Activated CD4-positive, alpha-beta T cell treated with anti-CD3 and anti-CD28 coated beads, Interleukin-2, amount 10 ng/mL, durations not matched to agents 7 days and 5 days (primary cell): ENCODE measurements at regions not wholly inside any gene's neighbourhood (a gene's known extent, or its start where the extent isn't known, plus 50 kb on each side); places are given as distances from the start of the nearest gene placed in this dataset.

Experiments
- CTCF ChIA-PET: fragments of 350-600 bp; sonication (Branson Sonifier 250); formaldehyde crosslinking; loops from one replicate; lab custom pipeline; 2021; ENCODE audit warnings: antibody characterized with exemption; lab: Charles Lee
- POLR2A ChIA-PET: fragments of 350-600 bp; sonication (Branson Sonifier 250); formaldehyde crosslinking; loops from one replicate; lab custom pipeline; 2021; ENCODE audit warnings: antibody characterized with exemption; lab: Charles Lee
- DNase-seq: peaks from one replicate; pipeline ENCODE4 v3.0.0-alpha.2; 2020
- H3K27ac Mint-ChIP-seq: one replicate; pipeline ENCODE4 v1.8.0; 2021; ENCODE audit warnings: mild to moderate bottlenecking, moderate library complexity, mixed read lengths
- H3K27me3 Mint-ChIP-seq: one replicate; pipeline ENCODE4 v1.8.0; 2021; ENCODE audit warnings: mixed read lengths
- H3K36me3 Mint-ChIP-seq: one replicate; pipeline ENCODE4 v1.8.0; 2021; ENCODE audit warnings: low read depth, mixed read lengths
- H3K4me1 Mint-ChIP-seq: one replicate; pipeline ENCODE4 v1.8.0; 2021; ENCODE audit warnings: mixed read lengths
- H3K4me3 Mint-ChIP-seq: one replicate; pipeline ENCODE4 v1.8.0; 2021; ENCODE audit warnings: mild to moderate bottlenecking, moderate library complexity, mixed read lengths
- H3K9me3 Mint-ChIP-seq: one replicate; pipeline ENCODE4 v1.8.0; 2021; ENCODE audit warnings: mixed read lengths

- DNase-seq = no peak
- no peaks in the 10 kb centered on the region for H3K4me1 Mint-ChIP-seq
- no peak overlapping the region for H3K4me3 Mint-ChIP-seq
- no peaks in the 10 kb centered on the region for H3K27me3 Mint-ChIP-seq
- POLR2A ChIA-PET = no interaction called here
- no peaks in the 10 kb centered on the region for H3K9me3 Mint-ChIP-seq
- H3K27ac Mint-ChIP-seq = no peak overlapping the region
- CTCF ChIA-PET = no interaction called here
- H3K36me3 Mint-ChIP-seq = no peaks in the 10 kb centered on the region
Measured at GRCh38 chr10:58943256-58943890, 233.1 kb upstream of the PHYHIPL start.

DNA sequence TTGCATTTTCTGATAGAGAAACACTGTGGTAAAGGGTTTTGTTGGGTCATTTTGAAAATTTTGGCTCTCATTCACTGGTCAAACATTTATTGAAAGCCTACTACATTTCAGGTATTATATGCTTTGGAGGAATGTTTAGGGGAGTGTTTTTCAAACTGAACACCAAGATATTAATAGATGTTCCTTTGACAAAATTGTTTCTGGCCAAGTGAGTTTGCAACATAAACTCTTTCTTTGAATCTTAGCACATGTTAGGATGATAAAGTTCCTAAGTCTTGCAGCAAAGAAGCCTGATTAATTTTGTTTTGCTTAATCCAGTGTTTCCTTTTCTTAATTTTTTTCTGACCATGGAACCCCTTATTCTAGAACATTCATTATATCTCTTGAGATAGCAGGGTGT is 232.5 kb upstream of the PHYHIPL start:
- no peak overlapping the region for H3K27ac Mint-ChIP-seq
- H3K4me3 Mint-ChIP-seq = no peak overlapping the region
- CTCF ChIA-PET = no interaction called here
- POLR2A ChIA-PET = no interaction called here
- no peaks in the 10 kb centered on the region for H3K4me1 Mint-ChIP-seq
- DNase-seq = no peak
- no peaks in the 10 kb centered on the region for H3K36me3 Mint-ChIP-seq
- no peaks in the 10 kb centered on the region for H3K9me3 Mint-ChIP-seq
- no peaks in the 10 kb centered on the region for H3K27me3 Mint-ChIP-seq

DNA sequence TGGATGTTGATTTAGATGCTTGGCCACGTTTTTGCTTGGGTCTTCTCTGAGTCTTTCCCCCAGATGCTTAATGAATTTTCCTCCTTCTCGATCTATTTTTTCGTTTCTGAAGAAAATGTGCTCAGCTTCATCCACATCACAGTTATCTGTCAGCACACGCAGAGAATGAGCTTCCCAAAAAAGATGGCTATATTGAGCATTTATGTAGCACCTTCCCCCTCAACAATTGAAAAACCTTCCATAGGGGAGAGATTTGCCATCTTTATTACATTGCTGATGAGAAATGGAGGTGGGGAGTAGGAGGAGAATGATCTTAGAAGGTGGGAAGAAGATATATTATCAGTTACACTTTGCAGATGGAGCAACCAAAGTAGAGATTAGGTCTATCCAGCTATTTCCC is 228.1 kb upstream of the PHYHIPL start:
- H3K9me3 Mint-ChIP-seq = no peaks in the 10 kb centered on the region
- no peak overlapping the region for H3K27ac Mint-ChIP-seq
- H3K4me1 Mint-ChIP-seq = no peaks in the 10 kb centered on the region
- DNase-seq = no peak
- CTCF ChIA-PET = no interaction called here
- H3K4me3 Mint-ChIP-seq = no peak overlapping the region
- H3K27me3 Mint-ChIP-seq = no peaks in the 10 kb centered on the region
- POLR2A ChIA-PET = no interaction called here
- no peaks in the 10 kb centered on the region for H3K36me3 Mint-ChIP-seq

- POLR2A ChIA-PET = no interaction called here
- H3K27ac Mint-ChIP-seq = no peak overlapping the region
Measured at GRCh38 chr10:58950618-58951017, 225.8 kb upstream of the PHYHIPL start.

GRCh38 chr10:58951087-58951486 is 225.4 kb upstream of the PHYHIPL start:
- no peak for DNase-seq
- Mint-ChIP-seq H3K36me3 (no peaks in the 10 kb centered on the region), H3K4me3 (no peak overlapping the region), H3K27ac (no peak overlapping the region), H3K27me3 (no peaks in the 10 kb centered on the region), H3K4me1 (no peaks in the 10 kb centered on the region), H3K9me3 (no peaks in the 10 kb centered on the region)
- POLR2A ChIA-PET = no interaction called here
- CTCF ChIA-PET = no interaction called here

More at GRCh38 chr10:58950618-58951017, 225.8 kb upstream of the PHYHIPL start:
- H3K27me3 Mint-ChIP-seq = no peaks in the 10 kb centered on the region
- no peak for DNase-seq
- CTCF ChIA-PET = no interaction called here
- no peaks in the 10 kb centered on the region for H3K9me3 Mint-ChIP-seq
- no peaks in the 10 kb centered on the region for H3K36me3 Mint-ChIP-seq
- H3K4me3 Mint-ChIP-seq = no peak overlapping the region
- no peaks in the 10 kb centered on the region for H3K4me1 Mint-ChIP-seq

- ChIA-PET CTCF (no interaction called here), POLR2A (no interaction called here)
- no peak overlapping the region for H3K27ac Mint-ChIP-seq
- H3K9me3 Mint-ChIP-seq = no peaks in the 10 kb centered on the region
- no peaks in the 10 kb centered on the region for H3K27me3 Mint-ChIP-seq
- DNase-seq = no peak
- no peaks in the 10 kb centered on the region for H3K36me3 Mint-ChIP-seq
- H3K4me3 Mint-ChIP-seq = no peak overlapping the region
- H3K4me1 Mint-ChIP-seq = no peaks in the 10 kb centered on the region
Measured at GRCh38 chr10:58951746-58952145, 224.7 kb upstream of the PHYHIPL start.

- Mint-ChIP-seq H3K36me3 (no peaks in the 10 kb centered on the region), H3K4me1 (no peaks in the 10 kb centered on the region), H3K27ac (no peak overlapping the region), H3K9me3 (no peaks in the 10 kb centered on the region), H3K4me3 (no peak overlapping the region), H3K27me3 (no peaks in the 10 kb centered on the region)
- no peak for DNase-seq
- POLR2A ChIA-PET = no interaction called here
- CTCF ChIA-PET = no interaction called here
Measured at GRCh38 chr10:58952162-58952601, 224.3 kb upstream of the PHYHIPL start.

DNA sequence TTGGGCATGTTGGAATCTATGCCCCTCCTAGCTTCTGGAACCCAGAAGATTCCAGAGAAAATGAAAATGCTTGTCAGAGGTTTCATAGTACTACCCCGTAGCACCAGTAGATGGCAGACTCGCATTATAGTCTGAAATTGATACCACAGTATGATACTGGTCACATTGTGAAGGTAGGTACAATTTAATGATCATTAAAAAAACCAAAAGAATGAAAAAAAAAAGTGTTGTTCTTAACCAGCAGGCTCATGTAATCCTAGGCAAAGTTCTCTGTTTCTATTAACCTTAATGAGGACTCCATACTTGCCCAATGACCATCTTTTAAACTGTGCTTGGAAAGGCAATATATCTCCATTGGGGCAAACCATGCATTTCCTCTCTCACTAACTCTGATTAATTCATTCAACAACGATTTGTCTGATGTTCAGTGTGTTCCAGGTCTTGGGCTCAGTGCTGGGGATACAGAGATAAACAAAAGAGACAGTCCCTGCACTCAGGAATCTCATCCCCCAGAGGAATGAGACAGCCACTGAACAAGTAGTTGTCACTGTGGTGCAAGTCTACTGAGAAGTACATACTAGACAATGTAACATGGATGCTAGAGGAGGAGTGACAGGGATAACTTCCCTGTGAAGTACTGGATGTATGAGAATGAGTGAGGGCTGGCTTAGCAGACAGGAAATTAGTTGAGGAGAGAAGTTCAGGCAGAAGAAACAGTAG is 223.5 kb upstream of the PHYHIPL start:
- H3K4me3 Mint-ChIP-seq = no peak overlapping the region
- H3K36me3 Mint-ChIP-seq = no peaks in the 10 kb centered on the region
- DNase-seq = peak; percentile 13
- H3K4me1 Mint-ChIP-seq = no peaks in the 10 kb centered on the region
- POLR2A ChIA-PET = no interaction called here
- no peaks in the 10 kb centered on the region for H3K27me3 Mint-ChIP-seq
- H3K27ac Mint-ChIP-seq = no peak overlapping the region
- CTCF ChIA-PET = no interaction called here
- no peaks in the 10 kb centered on the region for H3K9me3 Mint-ChIP-seq

DNA sequence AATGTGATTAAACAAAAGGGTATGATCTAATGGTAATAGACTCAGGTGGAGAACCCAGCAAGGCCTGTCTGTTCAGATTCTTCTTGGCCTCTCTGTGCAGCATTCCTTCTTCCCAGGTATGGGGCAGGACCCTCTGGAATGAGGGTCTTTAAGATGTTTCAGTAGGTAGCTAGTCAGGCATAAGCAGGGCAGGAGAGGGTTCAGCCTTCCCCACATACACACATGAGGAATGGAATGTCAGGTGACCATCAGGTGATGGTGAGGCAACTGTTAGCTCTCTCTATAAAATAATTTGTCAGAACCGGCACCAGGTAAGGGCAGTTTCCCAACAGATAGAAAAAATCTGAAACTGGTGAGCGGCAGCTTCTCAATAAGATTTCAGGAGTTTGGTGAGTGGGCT is 222.3 kb upstream of the PHYHIPL start:
- POLR2A ChIA-PET = no interaction called here
- CTCF ChIA-PET = interaction anchor here (1.4 kb wide), 1 partner anchor 12 kb away, joined by 3 read pairs; no protein-coding TSS in a partner anchor
- Mint-ChIP-seq H3K4me3 (no peak overlapping the region), H3K9me3 (no peaks in the 10 kb centered on the region), H3K27me3 (no peaks in the 10 kb centered on the region), H3K36me3 (no peaks in the 10 kb centered on the region), H3K27ac (no peak overlapping the region), H3K4me1 (no peaks in the 10 kb centered on the region)
- no peak for DNase-seq

DNA sequence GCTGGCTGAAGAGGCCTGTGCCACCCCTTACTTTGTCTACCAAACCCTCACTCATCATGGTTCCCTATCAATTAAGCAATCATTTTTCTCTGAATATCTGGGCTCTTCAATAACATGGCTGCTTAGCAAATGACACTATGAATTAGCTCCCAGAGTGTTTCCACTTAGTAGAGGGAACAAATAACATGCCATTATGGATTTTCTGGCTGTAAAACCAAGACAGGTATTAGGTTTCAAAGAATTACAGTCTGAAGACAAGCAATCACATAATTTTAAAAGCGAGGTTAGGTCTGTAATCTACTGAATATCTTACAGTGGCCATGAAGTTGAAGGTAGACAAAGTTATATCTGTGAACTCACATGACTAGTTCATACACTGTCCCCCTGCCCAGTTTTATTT is 220.8 kb upstream of the PHYHIPL start:
- no peak overlapping the region for H3K27ac Mint-ChIP-seq
- H3K9me3 Mint-ChIP-seq = no peaks in the 10 kb centered on the region
- no peak for DNase-seq
- H3K4me1 Mint-ChIP-seq = no peaks in the 10 kb centered on the region
- POLR2A ChIA-PET = no interaction called here
- no peak overlapping the region for H3K4me3 Mint-ChIP-seq
- no peaks in the 10 kb centered on the region for H3K27me3 Mint-ChIP-seq
- CTCF ChIA-PET = no interaction called here
- H3K36me3 Mint-ChIP-seq = no peaks in the 10 kb centered on the region

- POLR2A ChIA-PET = no interaction called here
- CTCF ChIA-PET = no interaction called here
- Mint-ChIP-seq H3K27ac (no peak overlapping the region), H3K9me3 (no peaks in the 10 kb centered on the region), H3K4me3 (no peak overlapping the region), H3K4me1 (no peaks in the 10 kb centered on the region), H3K36me3 (no peaks in the 10 kb centered on the region), H3K27me3 (no peaks in the 10 kb centered on the region)
- DNase-seq = no peak
Measured at GRCh38 chr10:58956926-58957325, 219.5 kb upstream of the PHYHIPL start.

DNA sequence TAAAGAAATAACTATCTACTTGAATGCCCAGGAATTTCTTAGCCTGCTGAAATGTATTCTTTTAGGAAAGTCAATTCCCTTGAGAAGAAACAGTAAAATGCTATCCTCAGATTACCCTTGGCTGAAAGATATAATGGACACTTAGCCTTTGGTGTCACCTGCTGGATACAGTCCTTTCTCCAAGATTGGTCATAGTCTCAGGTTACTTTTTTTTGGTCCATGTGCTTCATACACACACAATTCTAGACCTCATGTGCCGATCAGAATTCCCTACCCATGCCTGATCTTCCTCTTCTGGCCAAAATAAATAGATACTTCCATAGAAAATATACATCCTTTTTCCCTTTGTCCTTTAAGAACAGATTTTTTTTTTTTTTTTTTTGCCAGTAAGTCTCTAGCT is 218.9 kb upstream of the PHYHIPL start:
- DNase-seq = no peak
- Mint-ChIP-seq H3K36me3 (no peaks in the 10 kb centered on the region), H3K27ac (no peak overlapping the region), H3K9me3 (no peaks in the 10 kb centered on the region), H3K27me3 (no peaks in the 10 kb centered on the region), H3K4me1 (no peaks in the 10 kb centered on the region), H3K4me3 (no peak overlapping the region)
- POLR2A ChIA-PET = no interaction called here
- CTCF ChIA-PET = no interaction called here

GRCh38 chr10:58963101-58963534 is 213.3 kb upstream of the PHYHIPL start:
- CTCF ChIA-PET = no interaction called here
- Mint-ChIP-seq H3K36me3 (no peaks in the 10 kb centered on the region), H3K27me3 (peaks cover 4% of the 10 kb centered on the region), H3K27ac (no peak overlapping the region), H3K4me3 (no peak overlapping the region), H3K4me1 (no peaks in the 10 kb centered on the region), H3K9me3 (no peaks in the 10 kb centered on the region)
- DNase-seq = no peak
- POLR2A ChIA-PET = no interaction called here

GRCh38 chr10:58963723-58964124 is 212.7 kb upstream of the PHYHIPL start:
- CTCF ChIA-PET = no interaction called here
- Mint-ChIP-seq H3K27ac (no peak overlapping the region), H3K27me3 (peaks cover 9% of the 10 kb centered on the region), H3K36me3 (no peaks in the 10 kb centered on the region), H3K9me3 (no peaks in the 10 kb centered on the region), H3K4me3 (no peak overlapping the region), H3K4me1 (no peaks in the 10 kb centered on the region)
- POLR2A ChIA-PET = no interaction called here
- DNase-seq = no peak
